Central memory CD4-positive, alpha-beta T cell (primary cell): ENCODE measurements at regions not wholly inside any gene's neighbourhood (a gene's known extent, or its start where the extent isn't known, plus 50 kb on each side); places are given as distances from the start of the nearest gene placed in this dataset.
A peak's percentile ranks its signal among the peaks of the same experiment; 100 is the strongest.

Experiments used
- DNase-seq: peaks from one replicate; pipeline ENCODE4 v3.0.0; 2022

GRCh38 chr2:172153156-172153555 is 50.5 kb upstream of the DLX2 start:
- no peak for DNase-seq

GRCh38 chr2:172153757-172154156 is 51.1 kb upstream of the DLX2 start:
- no peak for DNase-seq

DNA sequence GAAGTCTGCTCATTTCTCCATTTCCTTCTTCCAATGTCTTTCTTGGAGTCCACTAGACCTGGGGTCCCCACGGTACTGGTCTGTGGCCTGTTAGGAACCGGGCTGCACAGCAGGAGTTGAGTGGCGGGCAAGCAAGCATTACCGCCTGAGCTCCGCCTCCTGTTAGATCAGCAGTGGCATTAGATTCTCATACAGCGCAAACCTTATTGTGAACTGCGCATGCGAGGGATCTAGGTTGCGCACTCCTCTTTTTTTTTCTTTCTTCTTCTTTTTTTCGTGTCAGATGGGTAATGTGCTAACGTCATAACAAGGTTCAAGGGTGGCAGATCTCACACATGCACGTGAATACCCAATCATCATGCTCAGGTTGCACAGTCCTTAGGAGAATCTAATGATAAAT is 53.1 kb upstream of the DLX2 start:
- DNase-seq, result no peak

GRCh38 chr2:172160839-172161238 is 58.1 kb upstream of the DLX2 start:
- DNase-seq, result no peak

DNA sequence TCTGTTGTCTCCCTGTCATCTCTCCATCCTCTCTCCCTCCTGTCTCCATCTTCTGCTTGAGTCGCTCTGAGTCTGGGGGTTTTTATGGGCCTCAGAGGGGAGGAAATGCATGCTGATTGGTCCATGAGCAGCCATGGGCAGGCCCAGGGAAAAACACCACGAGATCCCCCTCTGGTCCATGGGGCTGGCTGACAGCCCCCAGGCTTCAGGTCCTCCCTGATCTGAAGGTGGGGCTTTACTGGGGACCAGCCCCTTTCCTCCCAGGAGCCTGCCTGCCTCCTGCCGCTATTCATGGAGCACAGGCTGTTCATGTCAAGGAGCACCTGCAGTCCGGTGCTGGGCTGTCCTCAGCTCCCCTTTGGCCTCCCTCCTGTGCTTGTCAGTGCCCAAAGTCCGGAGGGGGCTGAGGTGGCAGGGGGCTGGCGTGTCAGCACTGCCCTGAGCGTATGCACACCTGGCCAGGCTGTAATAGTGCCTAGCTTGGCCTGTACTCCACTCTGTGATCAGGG is 59.6 kb upstream of the DLX2 start:
- DNase-seq, result no peak

DNA sequence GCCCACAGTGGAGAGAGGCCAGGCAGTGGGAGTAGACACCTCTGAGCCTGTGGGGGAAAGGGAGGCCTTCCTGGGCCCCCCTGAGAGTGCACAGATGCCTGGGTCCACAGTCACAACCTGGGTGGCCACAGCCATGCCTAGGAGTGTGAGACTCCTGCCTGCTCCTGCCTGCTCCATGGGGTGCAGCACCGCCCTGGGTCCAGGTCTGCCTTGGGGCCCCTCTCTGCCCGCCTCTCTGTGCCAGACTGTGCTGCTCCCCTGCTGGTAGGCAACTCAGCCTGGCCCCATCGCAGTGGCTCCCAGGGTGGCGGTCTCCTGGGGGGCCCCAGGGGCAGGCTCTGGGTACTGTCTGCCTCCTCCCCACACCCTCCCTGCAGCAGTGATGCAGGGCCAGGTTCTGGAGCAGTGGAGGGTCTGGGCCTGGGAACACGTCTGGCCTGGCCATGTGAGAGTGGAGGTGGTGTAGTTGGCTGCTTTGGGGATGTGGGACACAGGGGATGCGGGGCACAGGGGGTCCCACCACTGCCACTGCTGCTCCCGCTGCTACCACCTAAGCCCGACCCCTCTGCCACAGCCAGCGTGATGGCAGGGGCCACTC is 60.1 kb upstream of the DLX2 start:
- no peak for DNase-seq

DNA sequence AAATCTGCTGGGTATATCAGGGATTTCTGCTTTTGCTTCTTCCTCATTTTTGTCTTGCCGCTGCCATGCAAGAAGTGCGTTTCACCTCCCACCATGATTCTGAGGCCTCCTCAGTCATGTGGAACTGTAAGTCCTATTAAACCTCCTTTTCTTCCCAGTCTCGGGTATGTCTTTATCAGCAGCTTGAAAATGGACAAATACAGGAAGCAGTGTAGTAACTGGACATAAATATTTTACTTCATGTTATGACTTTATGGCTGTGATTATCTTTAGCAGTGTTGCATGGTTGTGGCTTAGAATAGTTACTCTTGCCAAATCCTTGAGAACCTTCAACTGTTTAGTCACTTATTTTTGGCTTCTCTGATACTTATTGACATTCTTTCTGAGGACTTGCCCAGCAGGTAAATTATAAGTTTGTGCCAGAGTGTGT is 66.2 kb upstream of the DLX2 start:
- DNase-seq, result no peak

DNA sequence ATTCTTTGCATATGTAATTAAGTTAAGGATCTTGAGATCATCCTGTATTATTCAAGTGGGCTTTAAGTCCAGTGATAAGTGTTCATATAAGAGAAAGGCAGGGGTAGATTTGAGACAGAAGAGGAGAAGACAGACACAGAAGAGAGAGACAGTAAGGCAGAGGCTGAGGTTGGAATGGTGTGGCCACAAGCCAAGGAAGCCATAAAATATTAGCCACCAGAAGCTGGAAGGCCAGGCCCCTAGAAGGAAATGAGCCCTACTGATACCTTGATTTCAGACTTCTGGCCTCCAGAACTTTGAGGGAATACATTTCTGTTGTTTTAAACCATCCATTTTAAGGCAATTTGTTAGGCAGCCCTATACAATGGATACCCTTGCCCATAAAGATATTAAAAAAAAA is 66.9 kb upstream of the DLX2 start:
- DNase-seq, result no peak

DNA sequence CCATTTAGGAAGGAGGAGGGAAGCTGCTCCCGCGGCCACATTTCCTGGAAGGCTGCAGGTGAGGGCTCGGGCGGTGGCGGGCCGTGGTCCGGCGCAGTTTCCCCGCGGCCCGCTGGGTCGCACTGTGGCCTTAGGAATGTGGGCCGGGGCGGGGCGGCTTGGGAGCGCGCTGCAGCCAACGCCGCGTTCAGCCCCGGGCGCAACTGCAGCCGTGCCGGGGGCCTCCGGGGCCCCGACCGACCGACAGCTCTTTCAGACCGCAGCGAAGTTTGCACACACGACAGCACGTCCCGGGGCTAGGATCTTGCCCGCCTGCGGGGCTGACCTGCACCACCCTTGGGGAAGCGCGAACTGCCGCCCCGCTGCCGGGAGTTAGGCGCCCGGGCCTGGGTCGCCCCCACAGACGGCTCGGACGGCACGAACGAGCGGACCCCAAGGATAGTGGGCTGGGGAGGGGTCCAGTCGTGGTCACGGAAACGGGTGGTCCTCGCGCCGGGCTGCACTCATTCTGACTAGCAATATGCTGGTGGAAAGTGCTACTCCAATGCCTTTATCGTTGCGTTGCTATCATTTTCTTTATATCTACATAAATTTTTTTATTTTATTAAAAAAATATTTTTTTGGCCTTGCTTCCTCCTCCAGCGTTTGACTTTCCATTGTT is 69.9 kb upstream of the DLX2 start:
- peak; percentile 46 for DNase-seq

DNA sequence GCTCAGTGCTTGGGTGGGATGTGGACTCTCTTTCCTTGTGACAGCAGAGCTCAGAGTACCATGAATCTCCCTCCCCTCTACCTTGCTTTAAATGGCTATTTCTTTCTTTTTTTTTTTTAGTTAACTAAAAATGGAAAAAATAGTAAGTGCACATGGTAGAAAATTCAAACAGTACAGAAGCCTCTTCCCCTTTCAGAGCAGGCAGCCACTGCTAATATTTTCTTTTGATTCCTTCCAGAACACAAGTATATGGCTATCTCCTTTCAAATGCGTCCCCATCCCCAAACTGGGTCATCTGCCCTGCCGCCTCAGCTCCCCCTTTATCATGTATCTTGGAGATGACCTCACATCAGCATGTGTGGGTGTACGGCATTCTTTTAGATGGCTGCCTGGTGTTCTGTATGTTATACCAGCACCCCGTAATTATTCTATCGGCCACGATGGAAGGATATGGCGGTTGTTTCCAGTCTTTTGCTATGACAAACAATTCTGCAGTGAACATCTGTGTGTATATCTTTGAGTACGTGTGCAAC is 70.5 kb upstream of the DLX2 start:
- no peak for DNase-seq

- DNase-seq, result no peak
These were observed 74.9 kb upstream of the DLX2 start for GRCh38 chr2:172177581-172177980.

DNA sequence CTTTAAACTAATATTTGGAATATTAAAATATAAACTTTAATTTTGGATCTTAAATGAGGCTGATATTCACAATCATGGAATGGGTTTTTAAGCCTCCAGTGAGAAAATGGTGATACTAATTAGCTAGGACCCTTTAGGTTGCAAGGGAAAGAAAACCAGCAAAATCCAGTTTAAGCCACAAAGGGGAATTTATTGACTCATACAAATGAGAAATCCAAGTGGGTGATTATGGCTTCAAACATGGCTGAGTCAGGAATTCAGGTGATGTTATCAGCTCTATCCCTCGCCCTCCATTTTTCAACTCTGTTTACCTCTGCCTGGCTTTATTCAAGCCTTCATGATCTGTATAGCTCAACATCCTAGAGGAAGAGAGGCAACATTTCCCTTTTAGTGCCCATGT is 75.3 kb upstream of the DLX2 start:
- DNase-seq, result no peak

- DNase-seq, result no peak
These were observed 76.5 kb upstream of the DLX2 start for GRCh38 chr2:172179045-172179701.

- DNase-seq, result no peak
These were observed 79.1 kb upstream of the DLX2 start for GRCh38 chr2:172181840-172182239.

GRCh38 chr2:172182624-172183023 is 79.9 kb upstream of the DLX2 start:
- DNase-seq, result no peak

- no peak for DNase-seq
These were observed 90.8 kb upstream of the DLX2 start for GRCh38 chr2:172193331-172194089.

DNA sequence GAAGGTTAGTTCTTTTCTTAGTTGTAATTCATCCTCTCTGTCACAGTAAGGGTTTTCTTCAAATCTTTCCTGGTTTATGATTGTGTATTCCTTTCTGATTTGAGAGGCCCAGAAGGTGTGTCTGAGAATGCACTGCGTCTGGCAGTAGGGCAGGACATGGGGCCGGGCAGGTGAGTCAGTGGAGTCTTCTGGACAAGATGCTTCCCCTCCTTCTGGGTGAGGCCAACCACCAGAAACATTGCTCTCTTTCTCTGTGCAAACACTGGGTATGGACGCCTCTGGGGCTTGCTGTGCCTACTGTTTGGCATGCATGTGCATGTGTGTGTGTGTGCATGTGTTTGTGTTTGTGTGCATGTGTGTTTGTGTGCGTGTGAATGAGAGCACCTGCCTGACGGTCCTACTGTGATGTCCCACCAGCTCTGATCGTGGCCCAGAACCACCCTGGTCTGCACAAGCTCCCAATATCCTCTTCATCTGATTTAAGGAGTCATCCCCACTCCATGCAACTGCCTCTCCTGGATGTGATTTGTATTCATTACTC is 93.2 kb upstream of the DLX2 start:
- DNase-seq, result no peak

DNA sequence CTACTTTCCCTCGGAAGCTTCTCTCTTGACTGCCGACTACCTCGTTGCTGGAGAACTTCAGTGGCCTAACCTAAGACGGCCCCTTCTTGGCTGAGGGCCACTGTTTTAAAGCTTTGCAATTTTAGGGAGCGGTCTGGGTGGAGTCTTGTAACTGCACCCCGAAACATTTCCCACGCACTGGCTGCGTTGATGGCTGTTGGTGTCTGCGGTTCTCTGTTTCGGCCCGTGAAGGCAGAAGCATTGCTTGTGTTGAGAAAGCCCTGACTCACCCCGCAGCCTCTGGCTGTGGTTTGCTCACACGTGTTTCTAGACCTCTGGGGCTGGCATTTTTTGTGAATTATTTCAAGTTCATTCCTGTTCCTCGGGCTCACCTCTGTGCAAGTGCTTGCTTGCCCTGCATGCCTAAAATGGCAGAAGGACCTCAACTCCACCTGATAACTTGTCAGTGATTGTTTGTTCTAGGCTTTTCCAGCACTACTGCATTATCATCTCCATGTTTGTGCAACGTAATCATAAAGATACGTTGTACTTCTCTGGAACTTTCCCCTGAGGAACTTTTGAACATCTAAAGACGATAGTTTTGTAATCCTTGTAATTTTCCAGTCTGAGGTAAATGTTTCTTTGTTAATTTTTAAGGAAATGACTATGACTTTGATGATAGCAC is 94.2 kb upstream of the DLX2 start:
- peak; percentile 18 for DNase-seq

GRCh38 chr2:172198361-172198760 is 95.7 kb upstream of the DLX2 start:
- DNase-seq, result no peak

- DNase-seq, result no peak
These were observed 96.2 kb upstream of the DLX2 start for GRCh38 chr2:172198908-172199307.

- no peak for DNase-seq
These were observed 97.9 kb upstream of the DLX2 start for GRCh38 chr2:172200495-172201085.

GRCh38 chr2:172204309-172204708 is 101.6 kb upstream of the DLX2 start:
- no peak for DNase-seq
